Activated T-helper 1 cell treated with anti-CD3 and anti-CD28 coated beads, Interleukin-2, amount 50 U/mL, for 16 hours (primary cell): ENCODE measurements at regions not wholly inside any gene's neighbourhood (a gene's known extent, or its start where the extent isn't known, plus 50 kb on each side); places are given as distances from the start of the nearest gene placed in this dataset.

Experiments
- DNase-seq, 2 donors: peaks; one replicate each; pipeline ENCODE4 v3.0.0-alpha.2; 2020; ENCODE audit warnings: low read depth in 1 of 2, low spot score in 1 of 2

GRCh38 chr15:26477044-26477443 is 295.8 kb downstream of the GABRB3 start:
- no peak for DNase-seq

GRCh38 chr15:26475554-26475953 is 297.3 kb downstream of the GABRB3 start:
- DNase-seq = no peak

- no peak for DNase-seq
Observed at GRCh38 chr15:26472661-26473060, 300.2 kb downstream of the GABRB3 start.

- no peak for DNase-seq
Observed at GRCh38 chr15:26461847-26462608, 310.8 kb downstream of the GABRB3 start.

GRCh38 chr15:26460165-26460564 is 312.7 kb downstream of the GABRB3 start:
- DNase-seq = no peak

- no peak for DNase-seq
Observed at GRCh38 chr15:26455828-26456227, 317.0 kb downstream of the GABRB3 start.

- no peak for DNase-seq
Observed at GRCh38 chr15:26453914-26454313, 319.0 kb downstream of the GABRB3 start.

- no peak for DNase-seq
Observed at GRCh38 chr15:26451995-26452394, 320.9 kb downstream of the GABRB3 start.

GRCh38 chr15:26449291-26449690 is 323.6 kb downstream of the GABRB3 start:
- no peak for DNase-seq

- DNase-seq = no peak
Observed at GRCh38 chr15:26443321-26443720, 329.5 kb downstream of the GABRB3 start.

- DNase-seq = no peak
Observed at GRCh38 chr15:26442680-26443079, 330.2 kb downstream of the GABRB3 start.

GRCh38 chr15:26439681-26440080 is 333.2 kb downstream of the GABRB3 start:
- DNase-seq = no peak

- no peak for DNase-seq
Observed at GRCh38 chr15:26438718-26439117, 334.1 kb downstream of the GABRB3 start.

GRCh38 chr15:26438316-26438715 is 334.6 kb downstream of the GABRB3 start:
- DNase-seq = no peak

- no peak for DNase-seq
Observed at GRCh38 chr15:26433818-26434217, 339.0 kb downstream of the GABRB3 start.

GRCh38 chr15:26433060-26433459 is 339.8 kb downstream of the GABRB3 start:
- DNase-seq = no peak

- no peak for DNase-seq
Observed at GRCh38 chr15:26421065-26421464, 351.8 kb downstream of the GABRB3 start.

- no peak for DNase-seq
Observed at GRCh38 chr15:26395624-26396023, 377.2 kb downstream of the GABRB3 start.

- DNase-seq = no peak
Observed at GRCh38 chr15:26394801-26395200, 378.1 kb downstream of the GABRB3 start.

- no peak for DNase-seq
Observed at GRCh38 chr15:26392956-26393355, 379.9 kb downstream of the GABRB3 start.

- no peak for DNase-seq
Observed at GRCh38 chr15:26391567-26392194, 381.2 kb downstream of the GABRB3 start.

- no peak for DNase-seq
Observed at GRCh38 chr15:26382444-26383072, 390.3 kb downstream of the GABRB3 start.
